ENCODE measurements at regions not wholly inside any gene's neighbourhood (a gene's known extent, or its start where the extent isn't known, plus 50 kb on each side); places are given as distances from the start of the nearest gene placed in this dataset.
A peak's percentile ranks its signal among the peaks of the same experiment; 100 is the strongest.

- Histone ChIP-seq H3K27ac (no peak overlapping the region), H3K4me3 (no peak overlapping the region)
Measured at GRCh38 chr5:67434466-67434865, 237.9 kb upstream of the CD180 start.

DNA sequence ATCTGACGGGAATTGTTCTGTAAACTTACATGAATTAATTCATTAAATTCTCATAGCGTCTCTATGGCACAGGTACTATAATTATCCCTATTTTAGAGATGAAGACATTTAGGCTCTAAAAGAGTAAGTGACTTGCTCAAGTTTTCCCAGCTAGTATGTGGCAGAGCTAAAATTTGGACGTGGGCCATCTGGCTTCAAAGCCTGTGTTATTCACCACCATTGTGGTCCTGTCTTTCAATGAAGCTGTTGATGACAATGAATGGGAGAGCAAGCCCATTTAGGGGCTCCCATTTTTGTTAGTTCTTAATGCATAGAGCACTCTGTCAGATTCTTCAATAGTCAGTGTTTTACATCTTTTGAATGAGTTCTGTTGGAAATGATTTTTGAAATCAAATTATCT, 236.0 kb upstream of the CD180 start:
- no peak overlapping the region for H3K4me3 ChIP-seq

GRCh38 chr5:67431191-67431590, 234.6 kb upstream of the CD180 start:
- no peak overlapping the region for H3K4me3 ChIP-seq
- H3K27ac ChIP-seq: no peak overlapping the region

More for the DNA sequence above, 236.0 kb upstream of the CD180 start:
- no peak overlapping the region for H3K27ac ChIP-seq

GRCh38 chr5:67427850-67428298, 231.3 kb upstream of the CD180 start:
- H3K27ac ChIP-seq: no peak overlapping the region
- H3K4me3 ChIP-seq: no peak overlapping the region

GRCh38 chr5:67426961-67427849, 230.6 kb upstream of the CD180 start:
- Histone ChIP-seq H3K4me3 (no peak overlapping the region), H3K27ac (no peak overlapping the region)

- Histone ChIP-seq H3K4me3 (no peak overlapping the region), H3K27ac (no peak overlapping the region)
Measured at GRCh38 chr5:67425514-67425913, 228.9 kb upstream of the CD180 start.

- Histone ChIP-seq H3K4me3 (no peak overlapping the region), H3K27ac (no peak overlapping the region)
Measured at GRCh38 chr5:67417839-67418238, 221.2 kb upstream of the CD180 start.

DNA sequence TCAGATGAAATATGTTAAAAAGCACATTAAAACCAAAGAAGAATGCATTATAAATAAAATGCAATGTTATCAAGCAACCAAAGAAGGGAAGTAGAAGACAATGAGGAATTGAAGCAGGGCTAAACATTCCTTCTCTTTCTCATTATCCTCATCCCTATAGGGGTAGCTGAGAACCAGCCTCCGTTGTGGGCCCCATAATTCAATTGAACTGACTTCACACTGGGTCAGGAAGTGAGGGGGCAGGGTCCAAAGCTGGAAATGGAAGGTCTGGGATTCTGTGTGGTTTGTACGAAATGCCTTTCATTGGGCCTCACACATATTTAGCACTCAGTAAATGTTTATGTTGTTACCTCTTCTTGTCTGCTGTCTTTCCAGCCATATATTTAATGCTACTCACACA, 220.4 kb upstream of the CD180 start:
- Histone ChIP-seq H3K27ac (no peak overlapping the region), H3K4me3 (no peak overlapping the region)

GRCh38 chr5:67416133-67416937, 219.7 kb upstream of the CD180 start:
- no peak overlapping the region for H3K27ac ChIP-seq
- no peak overlapping the region for H3K4me3 ChIP-seq

DNA sequence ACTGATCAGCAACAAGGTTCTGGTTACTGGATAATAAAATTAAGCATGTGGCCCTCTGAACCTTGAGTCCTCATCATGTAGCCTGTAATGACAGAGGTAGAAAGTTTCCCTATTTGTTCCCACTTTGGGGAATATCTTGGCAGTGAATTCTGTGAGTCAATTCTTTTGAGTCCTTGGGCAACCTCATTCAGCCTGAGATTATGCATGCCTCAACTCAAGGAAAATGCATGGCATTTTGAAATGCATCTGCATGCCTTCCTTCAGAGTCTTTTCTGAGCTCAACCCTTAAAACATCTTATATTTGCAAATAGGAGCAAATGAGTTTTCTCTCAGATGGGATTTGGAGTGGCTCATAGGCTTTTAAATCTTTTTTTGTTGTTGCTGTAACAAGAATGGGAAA, 218.1 kb upstream of the CD180 start:
- Histone ChIP-seq H3K27ac (no peak overlapping the region), H3K4me3 (no peak overlapping the region)

GRCh38 chr5:67413721-67414120, 217.1 kb upstream of the CD180 start:
- Histone ChIP-seq H3K4me3 (no peak overlapping the region), H3K27ac (no peak overlapping the region)

- H3K4me3 ChIP-seq: no peak overlapping the region
Measured at GRCh38 chr5:67409126-67409777, 212.7 kb upstream of the CD180 start.

GRCh38 chr5:67407979-67408378, 211.4 kb upstream of the CD180 start:
- no peak overlapping the region for H3K4me3 ChIP-seq

More at GRCh38 chr5:67409126-67409777, 212.7 kb upstream of the CD180 start:
- no peak overlapping the region for H3K27ac ChIP-seq

DNA sequence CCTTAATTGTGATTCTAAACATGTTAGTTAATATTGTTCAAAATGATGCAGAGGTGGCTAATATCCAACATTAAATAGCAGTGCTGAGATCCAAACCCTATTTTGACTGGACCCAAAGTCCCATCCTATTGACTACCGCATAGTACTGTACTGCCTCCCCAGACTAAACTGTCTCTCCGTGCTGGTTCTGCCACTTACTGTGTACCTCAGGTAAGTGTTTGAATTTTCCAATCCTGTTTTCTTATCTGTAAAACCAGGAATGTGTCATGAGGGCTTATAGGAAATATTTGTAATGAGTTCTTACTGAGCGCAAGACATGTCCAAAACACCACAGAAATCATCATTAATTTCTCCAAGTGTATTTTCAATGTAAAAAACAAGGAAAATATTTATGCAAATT, 209.2 kb upstream of the CD180 start:
- H3K27ac ChIP-seq: no peak overlapping the region
- no peak overlapping the region for H3K4me3 ChIP-seq

More at GRCh38 chr5:67407979-67408378, 211.4 kb upstream of the CD180 start:
- H3K27ac ChIP-seq: no peak overlapping the region

- no peak overlapping the region for H3K4me3 ChIP-seq
- H3K27ac ChIP-seq: no peak overlapping the region
Measured at GRCh38 chr5:67405101-67405364, 208.4 kb upstream of the CD180 start.

DNA sequence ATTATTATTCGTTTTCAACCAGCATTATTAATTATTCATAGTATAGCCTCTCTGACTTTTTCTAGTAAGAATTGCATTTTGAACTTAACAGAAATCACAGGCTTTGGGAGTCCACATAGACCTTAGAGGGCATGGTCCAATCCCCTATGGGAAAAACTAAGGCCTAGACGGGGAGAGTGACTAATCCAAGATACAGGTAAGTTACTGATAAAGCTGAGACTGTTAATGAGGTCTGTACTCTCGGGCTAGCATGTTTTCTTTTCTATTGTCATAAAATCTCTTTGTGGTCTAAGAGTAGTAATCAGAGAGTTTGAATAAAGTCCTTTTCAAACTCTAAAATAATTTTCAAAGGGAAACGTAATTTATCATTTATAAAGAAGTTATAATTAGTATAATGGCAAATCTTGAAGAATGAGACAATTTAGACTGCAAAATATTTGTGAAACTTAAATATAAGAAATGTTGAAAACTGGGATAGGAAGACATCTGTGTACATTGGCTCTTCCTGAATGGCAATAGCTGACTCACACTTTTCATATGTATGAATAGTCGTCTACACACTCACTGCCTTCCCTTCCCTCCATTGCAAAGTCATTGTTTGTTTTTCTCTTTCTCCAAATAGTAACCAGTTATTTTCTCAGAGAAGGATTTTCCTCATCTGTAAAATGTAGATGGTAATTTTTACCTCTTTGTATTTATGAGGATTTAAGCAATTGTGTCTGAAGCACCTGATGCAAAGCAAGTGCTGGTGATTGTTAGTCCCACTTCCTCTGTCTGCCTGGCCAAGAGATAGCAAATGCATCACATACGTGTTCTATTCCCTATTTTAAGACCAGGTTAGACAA, 207.9 kb upstream of the CD180 start:
- Histone ChIP-seq H3K4me3 (no peak overlapping the region), H3K27ac (no peak overlapping the region)

DNA sequence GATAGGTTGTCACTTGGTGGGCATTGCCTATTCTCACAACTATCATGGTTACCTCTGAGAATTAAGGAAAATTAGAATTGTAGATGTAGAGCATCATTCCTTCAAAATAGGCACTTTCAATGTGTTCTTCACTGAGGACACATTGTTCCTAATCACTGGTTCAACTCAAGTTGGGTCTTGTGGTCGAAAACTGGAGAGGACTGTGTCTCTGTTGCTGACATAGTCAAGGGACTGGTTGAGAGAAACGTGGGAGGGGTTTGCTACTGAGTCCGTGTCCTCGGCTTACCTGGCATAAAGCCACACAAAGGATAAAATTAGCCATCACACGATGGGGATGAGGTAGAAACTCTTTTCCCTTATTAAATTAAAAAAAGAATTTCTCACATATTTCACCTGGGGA, 205.9 kb upstream of the CD180 start:
- Histone ChIP-seq H3K27ac (no peak overlapping the region), H3K4me3 (no peak overlapping the region)

DNA sequence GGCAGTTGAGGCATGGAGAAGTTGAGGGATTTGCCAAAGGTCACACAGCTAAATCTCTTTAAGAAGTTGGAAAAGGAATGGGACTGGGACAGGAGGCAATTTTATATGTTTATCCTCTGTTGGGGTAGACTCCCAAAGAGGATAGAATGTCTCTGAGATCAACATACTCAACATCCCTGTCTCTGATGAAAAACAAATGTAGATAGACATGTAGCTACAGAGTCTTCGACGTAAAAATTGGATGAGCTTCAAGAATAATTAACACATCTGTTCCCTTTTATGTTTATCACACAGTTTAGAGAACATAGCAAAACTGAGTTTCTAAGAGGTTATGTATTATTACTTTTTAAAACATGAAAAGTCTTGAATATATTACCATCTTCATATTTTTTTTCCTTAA, 204.6 kb upstream of the CD180 start:
- H3K4me3 ChIP-seq: no peak overlapping the region
- no peak overlapping the region for H3K27ac ChIP-seq

DNA sequence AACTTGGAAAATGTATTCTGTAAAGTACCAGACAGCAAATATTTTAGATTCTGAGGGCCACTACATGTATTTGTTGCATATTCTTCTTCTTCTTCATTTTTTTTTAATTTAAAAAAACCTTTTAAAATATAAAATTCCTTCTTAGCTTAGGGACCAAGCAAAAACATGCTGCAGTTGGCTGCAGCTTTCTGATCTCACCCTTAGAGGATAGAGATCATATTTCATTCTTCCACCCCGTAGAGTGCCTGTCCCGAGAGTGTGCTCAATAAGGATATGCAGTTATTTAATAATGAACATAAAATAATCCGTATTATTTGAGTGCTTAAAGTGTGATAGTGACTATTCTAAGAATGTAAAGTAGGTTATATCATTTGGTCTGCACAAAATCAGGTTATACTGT, 204.2 kb upstream of the CD180 start:
- Histone ChIP-seq H3K27ac (peak overlapping the region in 1 of 21 experiments; percentile 2), H3K4me3 (no peak overlapping the region)

Data from skin epidermis (tissue), 12 donors.